ENCODE measurements at regions not wholly inside any gene's neighbourhood (a gene's known extent, or its start where the extent isn't known, plus 50 kb on each side); places are given as distances from the start of the nearest gene placed in this dataset.

GRCh38 chrX:139200793-139201192 is 329.7 kb upstream of the F9 start:
- Histone ChIP-seq H3K9ac (ENCODE audit: low read depth, low read length) (no peak overlapping the region), H3K36me3 (ENCODE audit: insufficient read depth, low read length) (no peaks in the 10 kb centered on the region), H3K9me3 (ENCODE audit: control insufficient read depth, insufficient read depth, low read length) (no peaks in the 10 kb centered on the region), H3K4me1 (ENCODE audit: insufficient read depth, low read length) (peaks cover 15% of the 10 kb centered on the region)

DNA sequence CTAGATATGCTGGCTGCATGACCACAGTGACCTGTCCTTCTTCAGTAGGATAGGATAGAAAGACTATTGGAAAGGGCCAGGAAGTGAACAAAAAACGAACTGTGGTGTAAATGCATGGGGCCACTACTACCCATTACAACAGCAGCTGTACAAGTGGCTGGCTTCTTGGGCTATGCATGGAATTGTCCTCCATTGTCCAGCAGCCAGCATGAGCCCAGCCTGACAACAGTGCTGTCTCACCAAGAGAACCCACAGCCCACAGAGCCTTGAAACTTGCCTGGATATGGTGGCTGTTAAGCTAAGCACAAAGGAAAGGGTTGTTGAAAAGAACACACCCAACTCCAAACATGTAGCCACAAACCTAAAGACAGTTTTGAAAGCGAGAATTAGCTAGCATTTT is 330.2 kb upstream of the F9 start:
- Histone ChIP-seq H3K36me3 (ENCODE audit: insufficient read depth, low read length) (no peaks in the 10 kb centered on the region), H3K9me3 (ENCODE audit: control insufficient read depth, insufficient read depth, low read length) (no peaks in the 10 kb centered on the region), H3K4me1 (ENCODE audit: insufficient read depth, low read length) (peaks cover 15% of the 10 kb centered on the region), H3K9ac (ENCODE audit: low read depth, low read length) (no peak overlapping the region)

GRCh38 chrX:139199933-139200332 is 330.6 kb upstream of the F9 start:
- Histone ChIP-seq H3K4me1 (ENCODE audit: insufficient read depth, low read length) (peaks cover 18% of the 10 kb centered on the region), H3K36me3 (ENCODE audit: insufficient read depth, low read length) (no peaks in the 10 kb centered on the region), H3K9ac (ENCODE audit: low read depth, low read length) (no peak overlapping the region), H3K9me3 (ENCODE audit: control insufficient read depth, insufficient read depth, low read length) (no peaks in the 10 kb centered on the region)

GRCh38 chrX:139198936-139199335 is 331.6 kb upstream of the F9 start:
- H3K9me3 ChIP-seq (ENCODE audit: control insufficient read depth, insufficient read depth, low read length), result no peaks in the 10 kb centered on the region
- peaks cover 18% of the 10 kb centered on the region for H3K4me1 ChIP-seq (ENCODE audit: insufficient read depth, low read length)
- no peaks in the 10 kb centered on the region for H3K36me3 ChIP-seq (ENCODE audit: insufficient read depth, low read length)
- H3K9ac ChIP-seq (ENCODE audit: low read depth, low read length), result no peak overlapping the region

- Histone ChIP-seq H3K36me3 (ENCODE audit: insufficient read depth, low read length) (no peaks in the 10 kb centered on the region), H3K9me3 (ENCODE audit: control insufficient read depth, insufficient read depth, low read length) (no peaks in the 10 kb centered on the region), H3K4me1 (ENCODE audit: insufficient read depth, low read length) (peaks cover 18% of the 10 kb centered on the region), H3K9ac (ENCODE audit: low read depth, low read length) (no peak overlapping the region)
Observed at GRCh38 chrX:139196890-139197289, 333.6 kb upstream of the F9 start.

- Histone ChIP-seq H3K9me3 (ENCODE audit: control insufficient read depth, insufficient read depth, low read length) (no peaks in the 10 kb centered on the region), H3K9ac (ENCODE audit: low read depth, low read length) (peak overlapping the region; percentile 49), H3K36me3 (ENCODE audit: insufficient read depth, low read length) (no peaks in the 10 kb centered on the region), H3K4me1 (ENCODE audit: insufficient read depth, low read length) (peaks cover 11% of the 10 kb centered on the region)
Observed at GRCh38 chrX:139194571-139195280, 335.8 kb upstream of the F9 start.

GRCh38 chrX:139192386-139192961 is 338.1 kb upstream of the F9 start:
- Histone ChIP-seq H3K4me1 (ENCODE audit: insufficient read depth, low read length) (peaks cover 11% of the 10 kb centered on the region), H3K9me3 (ENCODE audit: control insufficient read depth, insufficient read depth, low read length) (no peaks in the 10 kb centered on the region), H3K36me3 (ENCODE audit: insufficient read depth, low read length) (no peaks in the 10 kb centered on the region), H3K9ac (ENCODE audit: low read depth, low read length) (no peak overlapping the region)

- Histone ChIP-seq H3K9ac (ENCODE audit: low read depth, low read length) (no peak overlapping the region), H3K9me3 (ENCODE audit: control insufficient read depth, insufficient read depth, low read length) (no peaks in the 10 kb centered on the region)
Observed at GRCh38 chrX:139191746-139192385, 338.7 kb upstream of the F9 start.

DNA sequence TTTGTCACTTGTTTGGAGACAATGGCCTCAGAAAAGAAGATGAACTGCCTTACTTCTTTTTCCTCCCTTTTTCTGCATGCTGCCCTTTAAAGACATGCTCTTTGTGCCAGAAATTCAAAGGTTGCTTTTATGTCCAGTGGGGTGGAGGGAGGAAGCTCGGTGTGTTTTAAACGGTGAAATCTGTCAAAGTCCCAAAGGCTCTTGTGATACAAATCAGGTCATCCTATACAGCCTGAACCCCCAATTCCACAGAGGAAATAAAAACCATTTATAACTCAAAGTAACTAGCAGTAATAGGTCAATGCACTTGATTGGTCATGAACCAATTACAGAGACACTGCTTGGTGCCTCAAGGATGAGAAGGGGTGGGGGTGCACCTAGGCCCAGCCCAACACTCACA is 339.3 kb upstream of the F9 start:
- no peak overlapping the region for H3K9ac ChIP-seq (ENCODE audit: low read depth, low read length)
- H3K36me3 ChIP-seq (ENCODE audit: insufficient read depth, low read length), result no peaks in the 10 kb centered on the region
- H3K9me3 ChIP-seq (ENCODE audit: control insufficient read depth, insufficient read depth, low read length), result no peaks in the 10 kb centered on the region
- peaks cover 11% of the 10 kb centered on the region for H3K4me1 ChIP-seq (ENCODE audit: insufficient read depth, low read length)

More at GRCh38 chrX:139191746-139192385, 338.7 kb upstream of the F9 start:
- H3K4me1 ChIP-seq (ENCODE audit: insufficient read depth, low read length), result peaks cover 11% of the 10 kb centered on the region
- no peaks in the 10 kb centered on the region for H3K36me3 ChIP-seq (ENCODE audit: insufficient read depth, low read length)

- Histone ChIP-seq H3K9me3 (ENCODE audit: control insufficient read depth, insufficient read depth, low read length) (no peaks in the 10 kb centered on the region), H3K36me3 (ENCODE audit: insufficient read depth, low read length) (no peaks in the 10 kb centered on the region), H3K9ac (ENCODE audit: low read depth, low read length) (no peak overlapping the region), H3K4me1 (ENCODE audit: insufficient read depth, low read length) (peaks cover 8% of the 10 kb centered on the region)
Observed at GRCh38 chrX:139187738-139188137, 342.8 kb upstream of the F9 start.

DNA sequence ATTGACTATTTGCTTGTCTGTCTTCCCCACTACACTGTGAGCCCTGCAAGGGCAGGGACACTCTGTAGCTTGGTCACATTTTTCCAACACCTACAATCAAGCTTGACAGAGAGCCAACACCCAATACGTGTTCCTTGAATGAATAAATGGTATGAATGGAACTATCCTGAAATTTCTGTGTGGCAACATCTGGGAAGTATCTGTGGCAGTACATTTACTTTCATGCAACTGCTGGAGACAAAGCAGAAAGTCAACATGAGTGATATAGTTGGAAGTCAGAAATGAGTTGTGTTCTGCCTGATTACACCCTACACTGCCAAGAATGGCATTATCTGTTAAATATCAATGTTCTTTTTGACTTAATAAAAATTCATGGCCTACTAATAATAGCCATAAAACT is 343.5 kb upstream of the F9 start:
- peaks cover 6% of the 10 kb centered on the region for H3K4me1 ChIP-seq (ENCODE audit: insufficient read depth, low read length)
- no peak overlapping the region for H3K9ac ChIP-seq (ENCODE audit: low read depth, low read length)
- H3K36me3 ChIP-seq (ENCODE audit: insufficient read depth, low read length), result no peaks in the 10 kb centered on the region
- H3K9me3 ChIP-seq (ENCODE audit: control insufficient read depth, insufficient read depth, low read length), result no peaks in the 10 kb centered on the region

- Histone ChIP-seq H3K36me3 (ENCODE audit: insufficient read depth, low read length) (no peaks in the 10 kb centered on the region), H3K9ac (ENCODE audit: low read depth, low read length) (no peak overlapping the region), H3K4me1 (ENCODE audit: insufficient read depth, low read length) (no peaks in the 10 kb centered on the region), H3K9me3 (ENCODE audit: control insufficient read depth, insufficient read depth, low read length) (no peaks in the 10 kb centered on the region)
Observed at GRCh38 chrX:139179592-139179991, 350.9 kb upstream of the F9 start.

GRCh38 chrX:139178980-139179379 is 351.6 kb upstream of the F9 start:
- no peaks in the 10 kb centered on the region for H3K9me3 ChIP-seq (ENCODE audit: control insufficient read depth, insufficient read depth, low read length)
- no peaks in the 10 kb centered on the region for H3K4me1 ChIP-seq (ENCODE audit: insufficient read depth, low read length)
- H3K36me3 ChIP-seq (ENCODE audit: insufficient read depth, low read length), result no peaks in the 10 kb centered on the region
- no peak overlapping the region for H3K9ac ChIP-seq (ENCODE audit: low read depth, low read length)

DNA sequence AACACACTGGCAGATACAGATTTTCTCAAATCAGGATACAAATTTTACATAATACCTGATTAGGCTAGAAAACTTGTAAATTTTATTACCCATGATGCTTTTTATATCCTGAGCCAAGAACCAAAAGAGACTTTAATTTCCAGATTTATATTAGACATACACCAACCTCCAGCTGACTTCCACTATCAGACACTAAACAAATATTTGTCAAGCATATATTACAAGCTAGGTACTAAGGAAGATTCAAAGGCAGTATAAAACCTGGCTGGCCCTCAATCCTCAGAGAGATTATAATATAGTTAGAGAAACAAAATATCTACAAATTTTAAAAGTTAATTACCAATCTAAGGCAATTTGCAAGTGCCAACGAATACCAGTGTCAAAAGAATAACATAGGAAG is 357.8 kb upstream of the F9 start:
- Histone ChIP-seq H3K4me1 (ENCODE audit: insufficient read depth, low read length) (peaks cover 12% of the 10 kb centered on the region), H3K9me3 (ENCODE audit: control insufficient read depth, insufficient read depth, low read length) (no peaks in the 10 kb centered on the region), H3K36me3 (ENCODE audit: insufficient read depth, low read length) (no peaks in the 10 kb centered on the region), H3K9ac (ENCODE audit: low read depth, low read length) (no peak overlapping the region)

DNA sequence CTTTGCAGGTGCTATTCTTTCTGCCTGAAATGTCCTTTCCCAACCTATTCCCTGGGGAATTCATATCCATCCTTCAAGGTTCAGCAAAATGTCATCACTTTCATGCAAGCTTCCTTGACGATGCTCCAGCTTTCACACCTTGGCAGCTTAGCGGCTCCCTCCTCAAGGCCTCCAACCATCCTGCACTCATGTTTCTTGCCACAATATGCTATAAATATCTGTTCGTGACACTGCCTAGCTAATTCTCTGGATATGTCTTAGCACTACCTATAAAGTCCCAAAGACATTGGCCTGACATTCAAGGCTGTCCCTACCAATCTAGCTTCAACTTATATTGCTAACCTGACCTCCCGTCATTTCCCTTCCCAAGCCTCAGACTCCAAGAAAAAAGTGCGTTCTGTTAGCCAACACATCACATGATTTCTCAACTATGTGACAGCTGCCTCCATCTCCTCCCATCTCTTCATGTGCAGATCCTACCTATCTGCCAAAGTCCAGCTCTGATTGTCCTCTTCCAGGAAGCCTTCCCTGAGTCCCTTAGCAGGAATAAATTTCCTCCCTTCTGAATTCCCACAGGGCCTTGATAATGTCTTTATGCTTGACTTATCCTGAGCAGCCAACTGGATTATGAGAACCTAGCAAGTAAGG is 359.9 kb upstream of the F9 start:
- Histone ChIP-seq H3K4me1 (ENCODE audit: insufficient read depth, low read length) (peaks cover 12% of the 10 kb centered on the region), H3K36me3 (ENCODE audit: insufficient read depth, low read length) (no peaks in the 10 kb centered on the region), H3K9ac (ENCODE audit: low read depth, low read length) (no peak overlapping the region), H3K9me3 (ENCODE audit: control insufficient read depth, insufficient read depth, low read length) (no peaks in the 10 kb centered on the region)

All from ES-I3 (cell line).